GM18517 (cell line): ENCODE measurements at regions not wholly inside any gene's neighbourhood (a gene's known extent, or its start where the extent isn't known, plus 50 kb on each side); places are given as distances from the start of the nearest gene placed in this dataset.
"Not testable (repeated sequence)": the region's sequence is repeated elsewhere in the genome, so short reads cannot be mapped to it uniquely, and the experiment has no call there.

Experiments used
- ATAC-seq: cut with Tn5 transposase; IDR thresholded peaks from one replicate; pipeline ENCODE4 v1.9.1; 2021; ENCODE audit warnings: mild to moderate bottlenecking, moderate library complexity; ENCODE audit not compliant: unreplicated experiment

GRCh38 chr5:39539470-39539869, 114.7 kb upstream of the DAB2 start:
- ATAC-seq, result no peak

GRCh38 chr5:39534690-39535089, 109.9 kb upstream of the DAB2 start:
- no peak for ATAC-seq

- ATAC-seq, result no peak
Observed at GRCh38 chr5:39533749-39534148, 109.0 kb upstream of the DAB2 start.

- no peak for ATAC-seq
Observed at GRCh38 chr5:39532511-39532910, 107.7 kb upstream of the DAB2 start.

GRCh38 chr5:39531306-39531705, 106.5 kb upstream of the DAB2 start:
- no peak for ATAC-seq

- no peak for ATAC-seq
Observed at GRCh38 chr5:39526914-39527477, 102.2 kb upstream of the DAB2 start.

- not testable (repeated sequence) for ATAC-seq
Observed at GRCh38 chr5:39525781-39526180, 101.0 kb upstream of the DAB2 start.

GRCh38 chr5:39525271-39525670, 100.5 kb upstream of the DAB2 start:
- ATAC-seq, result no peak

- no peak for ATAC-seq
Observed at GRCh38 chr5:39523821-39524220, 99.0 kb upstream of the DAB2 start.

- ATAC-seq, result no peak
Observed at GRCh38 chr5:39521940-39522590, 97.3 kb upstream of the DAB2 start.

GRCh38 chr5:39521098-39521860, 96.5 kb upstream of the DAB2 start:
- no peak for ATAC-seq

- ATAC-seq, result no peak
Observed at GRCh38 chr5:39520232-39520572, 95.4 kb upstream of the DAB2 start.

GRCh38 chr5:39519566-39520231, 94.9 kb upstream of the DAB2 start:
- no peak for ATAC-seq

- no peak for ATAC-seq
Observed at GRCh38 chr5:39519079-39519478, 94.3 kb upstream of the DAB2 start.

- no peak for ATAC-seq
Observed at GRCh38 chr5:39518516-39518915, 93.7 kb upstream of the DAB2 start.

GRCh38 chr5:39517800-39518199, 93.0 kb upstream of the DAB2 start:
- ATAC-seq, result no peak

- ATAC-seq, result no peak
Observed at GRCh38 chr5:39515881-39516280, 91.1 kb upstream of the DAB2 start.

GRCh38 chr5:39513236-39513635, 88.5 kb upstream of the DAB2 start:
- no peak for ATAC-seq

- no peak for ATAC-seq
Observed at GRCh38 chr5:39506211-39506610, 81.4 kb upstream of the DAB2 start.

- ATAC-seq, result no peak
Observed at GRCh38 chr5:39505791-39506190, 81.0 kb upstream of the DAB2 start.

GRCh38 chr5:39505363-39505762, 80.6 kb upstream of the DAB2 start:
- ATAC-seq, result no peak

- ATAC-seq, result no peak
Observed at GRCh38 chr5:39503155-39503554, 78.4 kb upstream of the DAB2 start.
